Activated CD4-positive, alpha-beta T cell treated with anti-CD3 and anti-CD28 coated beads, Interleukin-2, amount 50 U/mL, for 1 hour (primary cell): ENCODE measurements at regions not wholly inside any gene's neighbourhood (a gene's known extent, or its start where the extent isn't known, plus 50 kb on each side); places are given as distances from the start of the nearest gene placed in this dataset.

Source experiments
- DNase-seq: peaks from one replicate; pipeline ENCODE4 v3.0.0-alpha.2; 2020

DNA sequence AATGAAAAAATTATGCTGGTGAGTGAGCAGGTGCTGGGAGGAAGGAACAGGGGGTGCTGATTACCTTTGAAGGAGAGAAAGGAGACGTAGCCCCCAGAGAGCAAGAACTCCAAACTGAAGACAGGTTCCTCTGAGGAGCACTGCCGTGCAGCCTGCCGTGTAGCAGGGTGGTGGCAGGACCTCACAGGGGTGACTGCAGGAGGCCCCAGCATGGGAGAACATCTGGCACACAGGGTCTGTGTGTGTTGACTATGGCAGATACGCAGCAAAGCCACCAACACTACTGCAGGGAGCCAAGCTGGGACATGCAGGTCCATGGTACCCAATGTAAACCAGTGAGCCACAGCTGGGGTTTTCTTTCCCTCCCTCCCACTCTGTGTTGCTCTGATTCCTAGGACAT, 192.1 kb upstream of the PDE1C start:
- no peak for DNase-seq

DNA sequence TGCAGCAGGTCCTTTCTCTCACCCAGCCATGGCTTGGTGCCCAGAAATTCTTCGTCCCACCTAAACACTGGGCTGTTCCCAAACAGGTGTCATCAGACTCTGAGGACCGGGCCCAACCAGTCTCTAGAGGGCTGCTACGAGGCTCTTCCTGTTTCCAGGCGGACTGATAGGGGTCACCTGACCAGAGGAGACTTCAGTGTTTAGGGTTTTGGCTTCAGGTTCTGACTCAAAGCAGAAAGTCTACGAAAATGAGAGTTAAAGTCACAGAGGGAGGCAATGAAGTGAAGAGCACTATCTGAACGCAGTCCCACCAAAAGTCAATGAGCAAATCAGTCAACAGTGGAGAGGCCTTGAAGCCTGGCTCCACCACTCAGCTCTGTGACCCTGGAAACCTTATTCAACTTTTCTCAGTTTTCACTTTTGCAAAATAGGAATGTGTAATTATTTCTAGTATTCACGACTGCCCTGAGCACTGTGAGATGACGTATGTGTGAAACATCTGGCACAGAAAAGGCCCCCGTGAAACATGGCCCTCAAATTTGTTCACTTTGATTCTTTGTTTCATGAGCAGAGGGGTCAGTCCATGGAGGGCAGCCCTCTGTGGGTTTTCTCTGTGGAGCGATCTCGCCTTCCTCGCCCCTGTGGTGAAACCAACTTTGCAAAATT, 189.9 kb upstream of the PDE1C start:
- no peak for DNase-seq

DNA sequence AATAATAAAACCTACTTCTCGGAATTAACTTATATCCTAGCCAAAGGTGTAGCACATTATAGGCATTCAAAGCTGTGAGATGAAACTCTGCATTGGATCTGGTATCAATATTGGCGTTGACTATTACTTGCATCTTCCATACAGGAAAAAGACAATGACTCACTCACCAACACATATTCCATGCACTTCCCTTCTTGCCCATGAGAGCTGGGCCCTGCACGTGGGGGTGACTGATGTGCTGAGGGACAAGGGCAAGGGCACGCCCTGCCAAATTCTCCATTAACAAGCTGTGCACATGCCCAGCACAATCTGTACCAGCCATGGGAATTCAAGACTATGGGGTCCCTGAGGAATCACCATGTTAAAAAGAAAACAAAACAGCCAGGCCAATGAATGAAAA, 188.1 kb upstream of the PDE1C start:
- DNase-seq: no peak

DNA sequence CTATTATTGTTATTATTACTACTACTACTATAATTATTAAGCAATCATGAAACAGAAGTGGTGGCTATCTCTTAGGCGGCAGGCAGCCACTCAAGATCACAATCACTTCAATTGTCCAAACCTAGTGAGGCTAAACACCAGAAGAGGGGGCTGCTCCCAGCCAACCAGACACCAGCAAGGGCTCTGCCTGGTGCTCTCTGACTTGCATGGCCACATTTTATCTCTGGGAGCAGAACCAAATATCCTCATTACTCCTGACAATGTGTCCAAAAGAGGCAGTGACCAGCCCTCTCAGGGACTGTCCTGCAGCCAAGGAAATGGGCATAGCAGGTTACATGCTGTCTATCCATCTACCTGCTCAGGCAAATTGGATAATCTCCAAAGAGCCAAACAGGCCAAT, 187.4 kb upstream of the PDE1C start:
- no peak for DNase-seq

DNA sequence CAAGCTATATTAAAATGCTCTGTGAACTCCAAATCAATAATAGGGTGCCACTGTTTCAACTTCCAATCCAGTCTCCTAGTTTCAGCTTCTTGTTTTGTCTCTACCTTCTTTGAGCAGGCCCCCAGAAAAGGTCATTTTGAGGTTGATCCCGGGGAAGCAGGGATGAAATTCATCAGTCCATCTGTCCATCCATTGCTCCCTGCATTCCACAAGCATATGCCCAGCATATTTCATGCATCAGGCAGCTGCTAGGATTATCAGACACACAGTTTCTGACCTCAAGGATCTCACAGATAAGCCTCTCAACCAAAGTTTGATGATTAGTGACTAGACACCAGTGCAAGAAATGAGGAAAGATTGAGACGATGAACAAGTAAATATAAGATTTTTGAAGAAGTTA, 186.6 kb upstream of the PDE1C start:
- DNase-seq: no peak

DNA sequence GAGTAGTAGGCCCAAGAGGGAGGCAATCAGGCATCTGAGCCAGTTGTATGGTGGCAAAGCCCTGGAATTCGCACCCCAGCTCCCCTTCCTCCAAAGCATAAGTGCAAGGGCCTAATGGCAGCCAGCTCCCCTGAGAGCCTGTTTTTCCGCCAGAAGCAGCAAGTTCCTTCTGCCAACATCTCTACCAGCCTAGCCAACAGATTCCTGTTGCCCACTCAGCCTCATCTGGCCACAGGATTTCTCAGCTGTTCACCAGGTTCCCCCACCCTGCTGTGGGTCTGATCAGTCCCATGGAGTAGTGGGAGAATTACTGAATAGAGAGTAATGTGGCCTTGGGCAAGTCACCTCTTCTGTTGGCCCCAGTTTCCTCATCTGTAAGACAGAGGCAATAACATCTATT, 186.2 kb upstream of the PDE1C start:
- no peak for DNase-seq

DNA sequence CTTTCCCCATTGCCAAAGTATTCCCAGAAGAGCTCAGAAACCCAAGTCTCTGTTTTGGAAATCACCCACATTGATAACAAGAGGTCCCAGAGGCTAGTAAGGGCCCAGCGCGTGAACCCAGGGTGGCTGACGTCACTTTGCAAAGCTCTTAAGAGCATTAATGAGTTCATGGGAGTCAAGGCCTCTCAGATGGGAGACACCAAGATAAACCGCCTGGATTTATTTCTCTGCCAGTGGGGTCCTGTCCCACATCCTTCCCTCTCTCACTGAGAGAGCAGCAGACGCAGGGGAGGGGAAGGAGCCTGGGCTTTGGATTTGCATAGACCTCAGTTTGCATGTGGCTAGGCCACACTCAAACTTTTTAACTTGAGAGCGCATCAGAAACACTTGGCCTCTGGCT, 184.8 kb upstream of the PDE1C start:
- DNase-seq: no peak

DNA sequence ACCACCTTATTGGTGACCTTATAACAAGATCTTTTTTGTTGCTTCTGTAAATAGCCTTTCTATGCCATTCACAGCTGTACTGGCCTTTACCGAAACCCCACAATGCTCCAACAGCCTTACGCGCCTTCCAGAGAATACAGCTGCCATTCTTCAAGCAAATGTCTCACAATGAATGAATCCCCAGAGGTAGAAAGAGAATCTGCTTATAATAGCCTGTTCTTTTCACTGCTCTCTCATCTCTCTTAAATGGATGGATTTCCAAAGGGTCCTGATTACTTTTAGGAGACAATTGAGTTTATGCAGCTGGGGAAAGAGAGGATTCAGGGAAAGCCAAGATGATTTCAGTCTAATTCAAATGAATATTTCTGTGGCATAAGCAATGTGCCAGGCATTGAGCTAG, 183.1 kb upstream of the PDE1C start:
- DNase-seq: no peak

DNA sequence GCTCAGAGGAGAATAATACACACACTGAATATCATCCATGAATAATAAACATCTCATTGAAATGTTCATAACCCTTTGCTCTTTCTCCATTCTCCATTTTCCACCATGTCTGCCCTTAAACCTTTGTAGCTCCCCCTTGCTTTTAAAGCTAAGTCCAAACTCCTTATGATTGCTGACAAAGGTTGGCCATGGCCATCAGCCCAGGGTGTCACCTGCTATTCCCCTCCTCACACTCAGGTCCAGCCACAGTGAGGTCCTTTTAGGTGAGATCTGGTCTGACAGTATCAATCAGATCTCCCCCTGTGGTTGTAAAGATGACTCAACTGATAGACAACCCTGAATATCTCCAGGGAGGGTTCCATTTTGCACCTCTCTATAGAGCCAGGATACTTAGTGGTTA, 181.5 kb upstream of the PDE1C start:
- no peak for DNase-seq

DNA sequence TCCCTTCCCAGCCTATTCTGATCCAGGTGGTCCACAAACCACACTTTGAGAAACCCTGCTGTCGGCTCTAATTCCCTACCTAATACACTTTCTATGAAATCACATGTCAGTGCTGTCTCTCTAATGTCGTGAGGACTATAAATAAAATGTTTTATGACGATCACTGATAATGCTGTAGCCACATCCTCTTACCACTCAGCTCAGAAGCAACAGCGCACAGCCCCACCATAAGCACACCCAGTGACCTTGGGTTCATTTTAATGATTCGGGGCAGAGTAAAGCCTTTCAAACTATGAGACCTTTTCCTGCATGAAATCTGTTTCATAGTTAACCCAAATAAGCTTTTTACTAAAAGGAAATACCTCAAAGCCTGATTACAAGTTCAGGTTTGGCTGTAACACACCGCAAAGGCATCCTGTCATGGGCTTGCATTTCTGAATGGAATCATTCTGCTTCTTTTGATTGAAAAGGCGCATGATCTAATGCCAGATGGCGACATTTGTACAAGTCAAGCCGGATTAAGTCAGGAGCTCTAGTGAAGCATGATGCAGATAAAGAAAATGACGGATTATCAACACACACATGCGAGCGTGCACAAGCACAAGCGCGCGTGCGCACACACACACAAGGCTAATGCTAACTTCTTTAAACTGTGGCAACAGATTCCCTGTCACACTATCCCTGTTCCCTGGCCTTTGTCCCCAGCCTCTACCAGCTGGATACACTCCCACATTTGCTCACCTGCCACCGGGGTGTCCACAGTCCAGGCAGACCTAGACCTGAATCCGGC, 180.5 kb upstream of the PDE1C start:
- DNase-seq: no peak

DNA sequence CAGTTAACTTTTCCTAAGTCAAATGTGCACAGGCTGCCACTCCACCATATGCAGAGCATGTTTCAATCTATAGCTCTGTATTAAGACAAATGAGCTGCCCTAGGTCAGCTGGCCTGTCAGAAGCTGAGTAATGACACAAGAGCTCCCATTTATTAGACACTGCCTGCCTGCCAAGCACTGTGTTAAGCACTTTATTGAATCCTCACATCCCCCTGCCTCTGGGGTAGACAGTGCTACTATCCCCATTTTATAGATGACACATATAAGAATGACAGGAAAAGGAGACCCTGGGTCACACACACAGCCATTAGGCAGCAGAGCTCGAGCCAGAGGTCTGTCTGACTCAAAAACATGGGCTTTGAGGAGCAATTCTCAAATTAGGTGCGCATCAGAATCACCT, 179.8 kb upstream of the PDE1C start:
- DNase-seq: no peak

DNA sequence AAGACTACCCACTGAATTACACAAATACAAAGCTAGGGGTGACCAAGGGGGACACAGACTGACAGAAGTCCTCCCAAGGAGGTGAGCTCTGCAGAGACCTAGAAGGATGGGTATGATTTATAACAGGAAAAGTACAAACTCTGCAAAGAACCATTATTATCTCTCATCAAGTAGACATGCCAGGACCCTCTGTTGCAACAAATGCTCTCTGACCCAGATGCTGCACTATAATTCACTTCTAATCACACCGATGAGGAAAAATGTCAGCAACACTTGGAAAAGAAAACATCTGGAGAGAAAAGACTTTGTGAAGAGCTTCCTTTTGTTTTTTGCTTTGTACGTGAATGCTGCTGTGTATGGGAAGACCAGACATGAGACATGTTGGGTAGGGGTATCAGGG, 178.3 kb upstream of the PDE1C start:
- no peak for DNase-seq

DNA sequence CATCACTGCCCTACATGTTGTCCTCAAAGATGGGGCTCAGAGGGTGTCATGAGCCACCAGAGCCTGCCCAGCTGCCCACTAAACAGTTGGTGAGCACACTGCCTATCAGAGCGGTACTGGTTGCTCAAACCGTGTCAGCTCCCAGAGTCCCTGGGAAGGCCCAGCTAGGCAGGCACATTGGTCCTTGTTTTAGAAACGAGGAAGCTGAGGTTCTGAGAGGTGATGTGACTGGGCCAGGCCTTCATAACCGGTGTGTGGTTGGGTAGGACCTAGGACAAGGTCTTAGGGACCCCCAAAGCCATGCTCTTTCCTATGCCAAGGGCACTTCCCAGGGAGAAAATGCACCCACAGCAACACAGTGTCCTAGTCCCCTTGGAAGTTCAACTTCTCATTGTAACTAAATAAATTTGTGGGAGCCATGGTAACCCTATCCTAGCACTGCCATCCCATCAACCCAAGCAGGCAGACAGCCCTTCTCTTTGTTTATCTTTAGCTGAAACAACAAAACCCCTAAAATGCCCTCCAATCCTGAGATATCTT, 174.7 kb upstream of the PDE1C start:
- no peak for DNase-seq

DNA sequence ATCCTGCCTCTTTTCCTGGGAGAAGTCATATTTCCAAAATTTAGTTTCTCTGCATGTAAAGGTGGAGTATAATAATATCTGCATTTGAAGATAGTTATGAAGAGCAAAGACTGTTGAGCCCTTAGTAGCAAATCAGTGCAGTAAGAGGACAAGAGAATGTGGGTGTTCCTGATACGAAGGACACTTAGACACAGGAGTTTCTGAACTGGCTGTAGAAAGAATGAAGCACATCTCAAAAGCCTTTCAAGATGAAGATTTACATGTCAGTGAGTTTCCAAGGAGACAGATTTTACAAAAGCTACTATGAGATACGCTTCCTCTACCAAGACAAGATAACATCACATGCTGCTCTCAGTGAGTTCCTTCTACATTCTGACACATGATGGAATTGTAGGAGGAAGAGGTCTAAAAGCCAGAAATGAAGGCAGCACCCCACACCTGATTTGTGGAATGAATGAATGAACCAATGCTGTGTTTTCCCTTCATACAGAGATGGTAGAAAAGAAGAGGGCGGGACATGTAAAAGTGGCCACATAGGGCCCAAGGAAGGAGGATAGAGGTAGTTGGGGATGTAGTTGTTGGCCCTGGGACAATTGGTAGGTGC, 173.6 kb upstream of the PDE1C start:
- no peak for DNase-seq

DNA sequence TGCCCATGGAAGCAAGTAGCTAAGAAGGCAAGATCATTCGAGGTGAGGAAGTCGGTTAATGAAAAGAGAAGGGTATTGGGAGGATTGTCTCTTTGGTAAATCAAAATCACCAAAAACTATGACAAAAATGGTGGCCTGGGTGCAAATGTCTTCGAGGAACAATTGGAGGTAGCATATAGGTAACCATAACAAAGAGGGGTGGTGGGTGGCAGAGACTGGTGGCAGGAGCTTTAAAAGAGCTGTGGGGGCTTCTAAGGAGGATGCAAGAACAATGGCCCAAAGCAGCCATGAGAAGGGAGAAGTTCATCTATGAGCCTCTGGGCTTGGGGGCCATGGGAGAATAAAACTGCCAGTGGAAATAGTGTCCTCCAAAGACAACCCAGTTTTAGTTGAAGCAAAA, 172.2 kb upstream of the PDE1C start:
- no peak for DNase-seq

DNA sequence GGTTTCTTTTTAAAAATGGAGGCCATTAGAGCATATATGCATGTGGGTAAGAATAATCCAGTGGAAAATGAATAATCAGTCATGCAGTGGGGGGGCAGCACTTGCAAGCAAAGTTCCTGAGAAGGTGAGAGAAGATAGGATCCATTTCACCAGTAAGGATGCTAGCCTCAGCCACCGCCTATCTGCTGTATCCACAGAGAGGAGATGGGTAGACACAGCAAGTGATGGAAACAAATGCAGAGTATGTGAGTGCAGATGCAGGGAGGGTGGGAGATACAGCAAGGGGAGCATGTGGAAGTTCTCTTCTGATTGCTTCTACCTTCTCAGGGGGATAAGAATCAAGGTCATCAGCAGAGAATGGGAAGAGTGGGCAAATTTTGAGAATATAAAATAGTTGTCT, 171.4 kb upstream of the PDE1C start:
- DNase-seq: no peak

DNA sequence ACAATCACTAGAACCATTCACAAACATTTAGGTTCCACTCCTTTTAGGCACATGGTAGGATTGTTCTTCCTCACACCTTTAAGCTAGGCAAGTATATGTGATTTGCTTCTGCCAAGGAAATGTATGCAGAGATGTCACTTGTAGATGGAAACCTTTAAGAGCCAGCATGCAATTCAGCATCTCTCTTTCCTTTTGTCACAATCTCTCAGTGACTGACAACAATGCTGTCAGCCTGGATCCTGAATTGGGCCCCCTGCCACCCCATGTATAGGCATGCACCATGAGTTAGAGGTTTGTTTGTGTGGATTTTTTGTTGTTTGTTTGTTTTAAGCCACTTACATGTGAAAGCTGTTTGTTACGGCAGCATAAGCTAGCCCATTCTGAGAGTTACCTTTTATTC, 169.6 kb upstream of the PDE1C start:
- DNase-seq: no peak

DNA sequence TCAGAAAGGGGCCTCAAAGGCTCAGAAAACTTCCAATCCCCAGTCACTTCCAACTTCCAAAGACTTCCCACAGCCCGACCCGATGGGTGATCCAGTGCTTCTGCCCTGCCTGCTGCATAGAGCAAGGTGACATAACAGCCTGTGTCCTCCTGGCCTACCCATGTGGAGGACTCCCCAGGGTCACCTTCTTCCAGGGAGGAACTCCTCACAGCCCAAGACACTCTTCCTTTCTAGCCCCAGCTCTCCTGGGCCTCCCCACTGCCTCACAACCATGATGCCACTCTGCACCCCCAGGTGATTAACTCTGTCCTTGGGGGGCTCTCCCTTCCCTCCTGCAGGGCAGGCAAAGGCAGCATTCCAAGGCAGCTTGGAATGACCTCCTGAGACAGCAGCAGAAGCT, 158.4 kb upstream of the PDE1C start:
- DNase-seq: no peak

DNA sequence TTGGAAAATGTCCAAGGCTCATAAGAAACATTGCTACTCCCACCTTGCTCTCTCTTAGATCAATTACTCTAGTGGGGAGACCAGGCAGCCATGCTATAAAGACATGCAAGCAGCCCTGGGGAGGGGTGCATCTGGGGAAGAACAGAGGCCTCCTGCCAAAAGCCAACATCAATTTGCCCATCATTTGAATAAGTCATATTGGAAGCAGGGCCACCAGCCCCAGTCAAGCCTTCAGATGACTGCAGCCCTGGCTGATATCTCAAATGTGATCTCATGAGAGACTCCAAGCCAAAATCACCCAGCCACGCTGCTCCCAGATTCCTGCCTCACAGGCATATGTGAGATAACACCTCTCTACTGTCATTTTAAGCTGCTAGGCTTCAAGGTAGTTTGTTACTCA, 157.5 kb upstream of the PDE1C start:
- no peak for DNase-seq

DNA sequence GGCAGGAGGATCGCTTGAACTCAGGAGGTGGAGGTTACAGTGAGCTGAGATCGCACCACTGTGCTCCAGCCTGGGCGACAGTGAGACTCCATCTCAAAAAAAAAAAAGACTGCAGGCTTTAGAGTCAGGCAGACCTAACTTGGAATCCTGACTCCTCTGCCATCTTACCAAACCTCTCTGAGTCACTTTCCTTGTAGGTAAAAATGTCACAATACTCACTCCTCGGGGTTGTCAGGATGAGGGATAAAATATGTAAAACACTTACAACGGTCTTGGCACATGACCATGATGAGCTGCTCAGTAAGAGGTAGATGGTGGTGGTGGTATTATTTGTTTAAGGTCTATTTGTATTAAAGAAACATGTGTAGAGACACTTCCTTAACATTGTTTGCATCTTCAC, 154.1 kb upstream of the PDE1C start:
- no peak for DNase-seq

DNA sequence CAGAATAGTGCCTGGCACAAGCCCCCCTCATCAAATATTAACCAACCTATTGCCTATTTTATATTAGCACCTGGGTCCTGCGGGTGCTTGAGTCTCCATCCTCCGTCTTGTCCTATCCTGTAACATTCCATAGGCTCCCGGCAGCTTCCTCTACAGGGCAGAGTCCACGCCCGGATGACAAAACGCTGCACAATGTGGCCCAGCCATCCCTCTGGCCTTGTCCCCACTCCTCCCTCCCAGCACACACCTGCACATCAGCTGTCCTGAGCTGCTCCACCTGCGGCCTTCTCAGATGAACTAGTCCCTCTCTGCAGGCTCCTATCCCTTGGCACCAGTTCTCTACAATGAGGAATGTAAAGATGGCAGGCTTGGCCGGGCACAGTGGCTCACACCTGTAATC, 153.5 kb upstream of the PDE1C start:
- DNase-seq: no peak

DNA sequence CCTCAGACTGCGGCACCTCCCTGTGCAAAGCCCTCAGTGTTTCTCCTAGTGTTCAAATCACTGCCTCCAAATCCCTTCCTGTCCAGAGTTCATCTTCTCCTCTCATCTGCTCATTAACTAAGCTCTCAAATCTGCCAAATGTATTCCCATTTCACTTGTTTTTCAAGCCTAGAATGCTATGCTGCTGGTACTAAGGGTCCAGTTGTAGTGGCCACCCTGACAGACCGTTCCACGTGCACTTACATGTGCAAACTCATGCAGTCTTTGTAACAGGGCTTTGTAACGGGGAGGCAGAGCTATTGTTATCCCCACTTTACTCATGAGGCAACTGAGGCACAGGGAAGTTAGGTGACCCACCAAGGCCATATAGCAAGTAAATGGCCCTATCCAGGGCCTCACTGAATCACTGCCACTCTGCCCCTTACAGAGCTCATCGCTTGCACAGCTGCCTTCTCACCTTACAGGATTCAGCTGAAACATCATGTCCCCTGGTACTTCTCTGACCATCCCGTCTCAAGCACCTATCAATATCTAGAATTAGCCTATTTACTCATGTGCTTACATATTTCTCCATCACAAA, 153.0 kb upstream of the PDE1C start:
- DNase-seq: no peak

DNA sequence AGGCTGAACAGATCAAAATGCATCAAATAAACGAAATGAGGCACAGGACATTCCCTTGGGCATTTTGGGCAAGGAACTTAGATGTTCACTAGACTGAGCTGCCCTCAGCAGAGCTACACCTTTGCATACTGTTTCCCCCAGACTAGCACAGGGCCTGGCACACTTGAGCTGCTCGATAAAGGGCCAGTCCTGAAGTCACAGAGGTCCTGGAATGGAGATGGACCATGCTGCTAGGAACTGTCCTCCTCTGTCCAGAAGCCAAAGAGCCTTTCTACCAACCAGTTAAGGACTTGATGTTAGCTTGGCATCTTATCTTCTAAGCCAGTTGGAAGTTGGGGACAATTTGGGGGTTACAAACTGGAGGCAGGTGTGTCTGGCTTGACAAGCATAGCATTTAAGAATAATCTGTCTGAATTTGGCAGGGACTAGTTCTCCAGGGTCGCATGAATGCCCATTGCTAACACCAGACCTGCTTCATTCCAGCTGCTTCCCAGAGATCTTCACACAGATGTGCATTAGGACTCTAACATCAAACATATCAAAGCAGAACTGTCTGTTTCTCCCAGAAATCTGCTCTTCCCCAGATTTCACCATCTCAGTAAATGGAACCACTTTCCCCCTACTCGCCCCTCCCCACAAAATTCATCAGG, 152.2 kb upstream of the PDE1C start:
- no peak for DNase-seq
